GM18951 (cell line): ENCODE measurements at regions not wholly inside any gene's neighbourhood (a gene's known extent, or its start where the extent isn't known, plus 50 kb on each side); places are given as distances from the start of the nearest gene placed in this dataset.
"Not testable (repeated sequence)": the region's sequence is repeated elsewhere in the genome, so short reads cannot be mapped to it uniquely, and the experiment has no call there.

Source experiments
- POLR2A ChIP-seq: IDR thresholded peaks from 4 replicates; pipeline ENCODE4 v1.6.1; 2011; ENCODE audit warnings: mild to moderate bottlenecking; ENCODE audit not compliant: insufficient read length, insufficient read depth; ENCODE audit errors: extremely low read depth
- in situ Hi-C: fragments of 300-500 bp; cut with MboI; formaldehyde crosslinking; loops from one replicate; pipeline ENCODE4 v1.12.0; 2022; ENCODE audit warnings: low sequenced_read_pairs, mixed read lengths, inconsistent platforms; ENCODE audit not compliant: unreplicated experiment

DNA sequence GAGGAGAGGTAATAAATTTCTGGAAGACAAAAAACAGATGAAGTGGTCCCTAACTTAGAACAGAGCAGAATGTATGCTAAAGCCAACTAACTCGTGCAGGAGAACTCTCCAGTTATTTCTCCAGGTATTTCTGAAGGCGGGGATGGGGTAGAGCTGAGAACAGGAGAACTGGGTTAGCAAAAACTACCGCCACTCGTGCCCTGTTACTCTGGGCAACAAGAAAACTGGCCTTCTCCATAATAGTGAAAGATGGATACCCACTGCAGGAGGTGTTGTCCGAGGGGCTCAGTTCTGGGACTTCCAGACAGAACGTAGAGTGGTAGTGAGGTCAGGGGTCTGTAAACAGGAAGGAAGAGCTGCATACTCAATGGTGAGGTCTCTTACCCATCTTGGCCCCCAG, 187.3 kb upstream of the FRMD6 start:
- in situ Hi-C loops, result no loop called here

GRCh38 chr14:51465486-51465885, 186.2 kb upstream of the FRMD6 start:
- no peak for TF ChIP-seq POLR2A
- in situ Hi-C loops, result no loop called here

More for the DNA sequence above, 187.3 kb upstream of the FRMD6 start:
- TF ChIP-seq POLR2A, result no peak

GRCh38 chr14:51467392-51467791, 184.3 kb upstream of the FRMD6 start:
- in situ Hi-C loops, result not testable (repeated sequence)

GRCh38 chr14:51468523-51468922, 183.2 kb upstream of the FRMD6 start:
- in situ Hi-C loops, result no loop called here
- no peak for TF ChIP-seq POLR2A

DNA sequence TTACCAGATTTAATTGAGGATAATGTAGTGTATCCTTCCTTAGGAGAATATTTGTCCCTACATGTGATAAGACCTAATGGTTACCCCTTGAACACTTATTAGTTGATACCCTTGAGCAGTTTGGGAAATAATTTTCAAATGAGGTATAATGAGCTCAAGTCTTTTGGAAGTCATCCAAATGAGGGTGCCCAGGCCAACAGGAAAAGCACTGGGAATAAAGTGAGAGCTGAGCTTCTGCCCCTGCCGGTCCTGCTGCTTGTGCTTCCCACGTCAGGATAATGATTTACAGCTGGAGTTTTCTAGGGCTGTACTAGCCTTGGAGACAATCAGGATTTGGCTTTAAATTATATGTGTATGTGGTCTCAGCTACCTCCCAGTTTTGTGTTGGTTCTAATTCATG, 178.8 kb upstream of the FRMD6 start:
- in situ Hi-C loops, result no loop called here
- TF ChIP-seq POLR2A, result no peak

DNA sequence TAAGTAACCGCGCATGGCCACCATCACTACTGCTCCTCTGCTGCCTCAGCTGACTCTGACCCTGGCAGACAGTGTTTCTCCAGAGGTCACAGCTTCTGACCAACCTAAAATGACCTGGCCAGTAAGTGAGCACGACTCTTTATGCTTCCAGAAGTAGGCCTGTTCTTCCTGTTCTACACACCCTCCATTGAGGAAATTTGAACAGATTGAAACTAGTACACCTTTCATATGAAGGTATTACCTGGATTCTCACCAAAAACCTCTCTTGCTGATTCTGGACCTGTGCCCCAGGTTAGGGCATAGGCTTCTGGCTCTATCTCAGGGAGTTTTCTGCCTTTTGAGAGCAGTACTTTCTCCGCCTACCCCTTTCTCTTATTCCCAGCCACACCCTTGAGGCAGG, 178.4 kb upstream of the FRMD6 start:
- TF ChIP-seq POLR2A, result no peak
- in situ Hi-C loops, result no loop called here

GRCh38 chr14:51473808-51474565, 177.7 kb upstream of the FRMD6 start:
- in situ Hi-C loops, result no loop called here
- TF ChIP-seq POLR2A, result no peak

- in situ Hi-C loops, result no loop called here
- TF ChIP-seq POLR2A, result no peak
These were observed 176.9 kb upstream of the FRMD6 start for GRCh38 chr14:51474854-51475253.

- in situ Hi-C loops, result no loop called here
- TF ChIP-seq POLR2A, result no peak
These were observed 173.5 kb upstream of the FRMD6 start for GRCh38 chr14:51478175-51478621.

DNA sequence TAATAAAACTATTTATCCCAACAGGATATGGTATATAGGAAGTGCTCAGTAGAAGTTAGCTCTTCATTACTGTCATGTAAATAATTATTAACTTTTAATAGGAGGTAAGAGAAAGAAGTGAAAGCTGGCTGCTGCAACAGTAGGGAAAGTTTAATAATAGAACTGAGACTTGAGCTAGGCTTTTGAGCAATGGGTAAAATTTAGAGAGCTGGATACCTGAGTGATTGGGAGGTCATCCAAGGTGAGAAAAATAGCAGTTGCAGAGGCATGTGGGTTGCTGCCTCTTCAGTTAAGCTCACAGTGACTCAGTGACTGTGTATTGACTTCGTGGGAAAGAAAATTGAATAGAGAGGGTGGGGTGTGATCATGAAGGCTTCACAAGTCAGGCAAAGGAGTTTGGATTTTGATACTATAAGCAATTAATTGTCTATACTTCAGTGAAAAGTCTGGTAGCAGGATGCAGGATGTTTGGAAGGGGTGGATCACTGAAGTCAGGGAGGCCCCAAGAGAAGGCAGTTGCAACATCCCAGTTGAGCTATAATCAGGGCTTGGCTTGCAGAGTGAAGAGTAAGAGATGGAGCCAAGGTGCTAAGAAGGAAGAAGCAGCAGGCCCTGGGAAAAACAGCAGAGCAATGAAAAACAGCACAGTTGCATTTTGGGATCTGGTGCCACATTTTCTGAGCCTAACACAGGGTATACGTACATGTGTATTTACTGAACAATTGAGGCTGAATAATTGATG, 172.0 kb upstream of the FRMD6 start:
- no peak for TF ChIP-seq POLR2A
- in situ Hi-C loops, result no loop called here

GRCh38 chr14:51481643-51482042, 170.1 kb upstream of the FRMD6 start:
- in situ Hi-C loops, result no loop called here
- TF ChIP-seq POLR2A, result no peak

- TF ChIP-seq POLR2A, result no peak
- in situ Hi-C loops, result no loop called here
These were observed 169.6 kb upstream of the FRMD6 start for GRCh38 chr14:51482102-51482501.

- in situ Hi-C loops, result no loop called here
- TF ChIP-seq POLR2A, result no peak
These were observed 167.2 kb upstream of the FRMD6 start for GRCh38 chr14:51484485-51484884.

- no peak for TF ChIP-seq POLR2A
- in situ Hi-C loops, result no loop called here
These were observed 166.0 kb upstream of the FRMD6 start for GRCh38 chr14:51485733-51486132.
